ENCODE measurements at regions not wholly inside any gene's neighbourhood (a gene's known extent, or its start where the extent isn't known, plus 50 kb on each side); places are given as distances from the start of the nearest gene placed in this dataset.

DNA sequence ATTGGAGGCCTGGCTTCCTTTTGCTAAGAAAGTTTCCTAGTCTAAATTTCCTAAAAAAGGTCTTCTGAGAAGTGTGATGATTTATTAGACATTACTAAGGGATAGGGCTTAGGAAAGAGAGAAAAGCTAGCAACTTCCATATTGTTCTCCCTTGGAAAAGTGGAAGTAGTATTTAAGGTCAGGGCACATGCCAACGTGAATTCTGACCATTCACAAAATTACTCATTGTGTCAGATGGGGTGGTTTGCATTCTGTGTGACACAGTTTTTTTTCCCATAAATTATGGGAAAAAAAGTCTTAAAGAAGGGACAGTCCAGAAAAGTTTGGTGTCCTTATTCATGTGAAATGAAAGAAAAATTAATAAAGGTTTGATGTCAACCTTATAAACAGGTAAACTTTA, 110.0 kb upstream of the ARRDC3 start:
- no peak for DNase-seq (ENCODE audit: low read depth in 2 of 2)
- Histone ChIP-seq H3K4me3 (replicated peaks in 1 of 4; ENCODE audit: control extremely low read depth in 1 of 4, insufficient read depth in 1 of 4, low read depth in 3 of 4, low read length in 4 of 4) (no peak overlapping the region), H3K4me1 (ENCODE audit: control insufficient read depth, extremely low read depth, insufficient read depth, low read length) (no peaks in the 10 kb centered on the region), H3K9ac (ENCODE audit: insufficient read depth, low read length) (no peak overlapping the region), H3K4me2 (ENCODE audit: extremely low read depth, insufficient read depth, low read length) (no peak overlapping the region), H3K79me2 (ENCODE audit: control insufficient read depth, insufficient read depth, low read length) (no peaks in the 10 kb centered on the region), H4K20me1 (ENCODE audit: control insufficient read depth, extremely low read depth, insufficient read depth, low read length) (no peaks in the 10 kb centered on the region), H3K36me3 (ENCODE audit: control insufficient read depth, insufficient read depth, low read length) (no peaks in the 10 kb centered on the region), H3K9me3 (ENCODE audit: control insufficient read depth, insufficient read depth, low read depth, low read length) (no peaks in the 10 kb centered on the region), H2AFZ (ENCODE audit: low read length) (no peak overlapping the region), H3K27me3 (ENCODE audit: control insufficient read depth, insufficient read depth, low read length) (no peaks in the 10 kb centered on the region), H3K27ac (ENCODE audit: insufficient read depth, low read length) (no peak overlapping the region)
- no peak for TF ChIP-seq EZH2 (IDR thresholded peaks at IDR 0.05; ENCODE audit: low read length, missing control alignments)
- TF ChIP-seq, protein P1, sequence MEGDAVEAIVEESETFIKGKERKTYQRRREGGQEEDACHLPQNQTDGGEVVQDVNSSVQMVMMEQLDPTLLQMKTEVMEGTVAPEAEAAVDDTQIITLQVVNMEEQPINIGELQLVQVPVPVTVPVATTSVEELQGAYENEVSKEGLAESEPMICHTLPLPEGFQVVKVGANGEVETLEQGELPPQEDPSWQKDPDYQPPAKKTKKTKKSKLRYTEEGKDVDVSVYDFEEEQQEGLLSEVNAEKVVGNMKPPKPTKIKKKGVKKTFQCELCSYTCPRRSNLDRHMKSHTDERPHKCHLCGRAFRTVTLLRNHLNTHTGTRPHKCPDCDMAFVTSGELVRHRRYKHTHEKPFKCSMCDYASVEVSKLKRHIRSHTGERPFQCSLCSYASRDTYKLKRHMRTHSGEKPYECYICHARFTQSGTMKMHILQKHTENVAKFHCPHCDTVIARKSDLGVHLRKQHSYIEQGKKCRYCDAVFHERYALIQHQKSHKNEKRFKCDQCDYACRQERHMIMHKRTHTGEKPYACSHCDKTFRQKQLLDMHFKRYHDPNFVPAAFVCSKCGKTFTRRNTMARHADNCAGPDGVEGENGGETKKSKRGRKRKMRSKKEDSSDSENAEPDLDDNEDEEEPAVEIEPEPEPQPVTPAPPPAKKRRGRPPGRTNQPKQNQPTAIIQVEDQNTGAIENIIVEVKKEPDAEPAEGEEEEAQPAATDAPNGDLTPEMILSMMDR (conservative IDR thresholded peaks at IDR 0.05 in 1 of 2, IDR thresholded peaks at IDR 0.05 in 1 of 2; ENCODE audit: low read depth in 1 of 2, low read length in 2 of 2): no peak

DNA sequence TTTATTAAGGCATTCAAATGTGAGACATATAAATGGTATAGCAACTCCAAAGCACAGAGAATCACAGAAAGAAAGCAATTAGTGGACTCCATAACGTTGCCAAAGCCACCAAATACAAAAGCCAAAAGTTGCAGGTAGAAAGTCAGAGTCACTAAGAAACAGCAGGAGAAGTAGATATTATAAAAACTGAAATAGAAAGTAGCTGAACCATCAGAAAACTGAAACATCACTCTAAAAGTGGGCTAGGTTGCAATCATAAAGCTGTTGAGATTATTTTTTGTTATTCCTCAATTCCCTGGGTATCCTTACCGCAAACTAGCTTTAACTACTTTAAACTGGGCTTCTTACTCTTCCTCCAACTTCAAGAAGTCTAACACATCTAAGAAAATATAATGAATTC, 108.1 kb upstream of the ARRDC3 start:
- Histone ChIP-seq H3K4me1 (ENCODE audit: control insufficient read depth, extremely low read depth, insufficient read depth, low read length) (no peaks in the 10 kb centered on the region), H3K36me3 (ENCODE audit: control insufficient read depth, insufficient read depth, low read length) (no peaks in the 10 kb centered on the region), H3K4me3 (replicated peaks in 1 of 4; ENCODE audit: control extremely low read depth in 1 of 4, insufficient read depth in 1 of 4, low read depth in 3 of 4, low read length in 4 of 4) (no peak overlapping the region), H3K27me3 (ENCODE audit: control insufficient read depth, insufficient read depth, low read length) (no peaks in the 10 kb centered on the region), H3K9me3 (ENCODE audit: control insufficient read depth, insufficient read depth, low read depth, low read length) (no peaks in the 10 kb centered on the region), H4K20me1 (ENCODE audit: control insufficient read depth, extremely low read depth, insufficient read depth, low read length) (no peaks in the 10 kb centered on the region), H3K79me2 (ENCODE audit: control insufficient read depth, insufficient read depth, low read length) (no peaks in the 10 kb centered on the region), H3K4me2 (ENCODE audit: extremely low read depth, insufficient read depth, low read length) (no peak overlapping the region), H3K9ac (ENCODE audit: insufficient read depth, low read length) (no peak overlapping the region), H3K27ac (ENCODE audit: insufficient read depth, low read length) (no peak overlapping the region), H2AFZ (ENCODE audit: low read length) (no peak overlapping the region)
- TF ChIP-seq EZH2 (IDR thresholded peaks at IDR 0.05; ENCODE audit: low read length, missing control alignments): no peak
- TF ChIP-seq, protein P1 (conservative IDR thresholded peaks at IDR 0.05 in 1 of 2, IDR thresholded peaks at IDR 0.05 in 1 of 2; ENCODE audit: low read depth in 1 of 2, low read length in 2 of 2): no peak
- DNase-seq (ENCODE audit: low read depth in 2 of 2): no peak

DNA sequence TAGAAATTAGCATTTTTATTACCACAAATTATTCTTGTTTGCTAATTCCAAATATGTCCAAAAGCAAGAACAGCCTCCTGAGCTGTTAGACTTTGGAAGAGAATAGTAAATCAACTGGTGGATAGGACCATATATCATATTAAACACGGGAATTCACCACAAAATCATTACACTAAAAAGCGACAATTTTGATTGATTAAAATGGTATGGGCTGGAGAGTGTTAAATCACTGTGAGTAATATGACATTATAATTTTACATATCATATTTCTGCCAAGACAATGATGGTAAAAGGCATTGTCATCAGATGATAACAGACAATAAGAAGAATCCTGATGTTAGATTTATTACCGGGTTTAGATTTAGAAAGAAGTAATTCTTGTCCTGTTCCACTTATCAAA, 107.2 kb upstream of the ARRDC3 start:
- Histone ChIP-seq H4K20me1 (ENCODE audit: control insufficient read depth, extremely low read depth, insufficient read depth, low read length) (no peaks in the 10 kb centered on the region), H3K4me1 (ENCODE audit: control insufficient read depth, extremely low read depth, insufficient read depth, low read length) (no peaks in the 10 kb centered on the region), H3K27ac (ENCODE audit: insufficient read depth, low read length) (no peak overlapping the region), H3K36me3 (ENCODE audit: control insufficient read depth, insufficient read depth, low read length) (no peaks in the 10 kb centered on the region), H3K27me3 (ENCODE audit: control insufficient read depth, insufficient read depth, low read length) (no peaks in the 10 kb centered on the region), H3K4me2 (ENCODE audit: extremely low read depth, insufficient read depth, low read length) (no peak overlapping the region), H3K9me3 (ENCODE audit: control insufficient read depth, insufficient read depth, low read depth, low read length) (no peaks in the 10 kb centered on the region), H3K79me2 (ENCODE audit: control insufficient read depth, insufficient read depth, low read length) (no peaks in the 10 kb centered on the region), H2AFZ (ENCODE audit: low read length) (no peak overlapping the region), H3K9ac (ENCODE audit: insufficient read depth, low read length) (no peak overlapping the region), H3K4me3 (replicated peaks in 1 of 4; ENCODE audit: control extremely low read depth in 1 of 4, insufficient read depth in 1 of 4, low read depth in 3 of 4, low read length in 4 of 4) (no peak overlapping the region)
- no peak for TF ChIP-seq EZH2 (IDR thresholded peaks at IDR 0.05; ENCODE audit: low read length, missing control alignments)
- TF ChIP-seq, protein P1 (conservative IDR thresholded peaks at IDR 0.05 in 1 of 2, IDR thresholded peaks at IDR 0.05 in 1 of 2; ENCODE audit: low read depth in 1 of 2, low read length in 2 of 2): no peak
- DNase-seq (ENCODE audit: low read depth in 2 of 2): no peak

All from fibroblast of lung (primary cell).